ENCODE measurements at regions not wholly inside any gene's neighbourhood (a gene's known extent, or its start where the extent isn't known, plus 50 kb on each side); places are given as distances from the start of the nearest gene placed in this dataset.
"Not testable (repeated sequence)": the region's sequence is repeated elsewhere in the genome, so short reads cannot be mapped to it uniquely, and the experiment has no call there.

- intact Hi-C loops (cut with micrococcal nuclease), result no loop called here
- no peak overlapping the region for H3K4me3 ChIP-seq (ENCODE audit: low read length)
- no peaks in the 10 kb centered on the region for H3K36me3 ChIP-seq (ENCODE audit: control insufficient read depth, insufficient read depth, low read length)
- H3K27me3 ChIP-seq (ENCODE audit: control insufficient read depth, insufficient read depth, low read length), result no peaks in the 10 kb centered on the region
- Mint-ChIP-seq H3K36me3 (no peaks in the 10 kb centered on the region), H3K27ac (no peak overlapping the region), H3K27me3 (ENCODE audit: low read depth in 2 of 2) (no peaks in the 10 kb centered on the region), H3K9me3 (no peaks in the 10 kb centered on the region), H3K4me1 (no peaks in the 10 kb centered on the region), H3K4me3 (no peak overlapping the region)
- H3K9me3 ChIP-seq (ENCODE audit: control insufficient read depth, insufficient read depth, low read length), result no peaks in the 10 kb centered on the region
- TF ChIP-seq CTCF (IDR thresholded peaks at IDR 0.05), result no peak
- no peak for ATAC-seq
- H3K4me1 ChIP-seq (ENCODE audit: control insufficient read depth, insufficient read depth, low read length), result no peaks in the 10 kb centered on the region
- H3K27ac ChIP-seq (ENCODE audit: low read length), result no peak overlapping the region
- no peak for DNase-seq
- 80% methylated on average over 19 of the region's 19 CpGs for WGBS (ENCODE audit: insufficient coverage)
Observed at GRCh38 chr6:168376811-168377483, 57.4 kb upstream of the DACT2 start.

GRCh38 chr6:168377484-168377855 lies 57.9 kb upstream of the DACT2 start:
- DNase-seq (no peak), ATAC-seq (no peak)
- H3K36me3 Mint-ChIP-seq, result no peaks in the 10 kb centered on the region
- TF ChIP-seq CTCF (IDR thresholded peaks at IDR 0.05), result no peak
- Histone ChIP-seq H3K36me3 (ENCODE audit: control insufficient read depth, insufficient read depth, low read length) (no peaks in the 10 kb centered on the region), H3K27ac (ENCODE audit: low read length) (no peak overlapping the region), H3K4me1 (ENCODE audit: control insufficient read depth, insufficient read depth, low read length) (no peaks in the 10 kb centered on the region), H3K9me3 (ENCODE audit: control insufficient read depth, insufficient read depth, low read length) (no peaks in the 10 kb centered on the region), H3K27me3 (ENCODE audit: control insufficient read depth, insufficient read depth, low read length) (no peaks in the 10 kb centered on the region), H3K4me3 (ENCODE audit: low read length) (no peak overlapping the region)
- H3K27ac Mint-ChIP-seq, result no peak overlapping the region
- 70% methylated on average over 17 of the region's 17 CpGs for WGBS (ENCODE audit: insufficient coverage)
- no peaks in the 10 kb centered on the region for H3K9me3 Mint-ChIP-seq
- no peaks in the 10 kb centered on the region for H3K4me1 Mint-ChIP-seq
- intact Hi-C loops (cut with micrococcal nuclease), result no loop called here
- no peak overlapping the region for H3K4me3 Mint-ChIP-seq
- no peaks in the 10 kb centered on the region for H3K27me3 Mint-ChIP-seq (ENCODE audit: low read depth in 2 of 2)

- no peak for DNase-seq
- intact Hi-C loops (cut with micrococcal nuclease), result no loop called here
Observed at GRCh38 chr6:168377856-168378832, 58.6 kb upstream of the DACT2 start.

GRCh38 chr6:168379579-168379978 lies 60.0 kb upstream of the DACT2 start:
- H3K4me3 Mint-ChIP-seq; H3K4me1 ChIP-seq (ENCODE audit: control insufficient read depth, insufficient read depth, low read length); H3K27ac ChIP-seq (ENCODE audit: low read length); DNase-seq; H3K27me3 ChIP-seq (ENCODE audit: control insufficient read depth, insufficient read depth, low read length); H3K4me1 Mint-ChIP-seq; H3K36me3 Mint-ChIP-seq; H3K9me3 Mint-ChIP-seq; H3K4me3 ChIP-seq (ENCODE audit: low read length); H3K36me3 ChIP-seq (ENCODE audit: control insufficient read depth, insufficient read depth, low read length); H3K27ac Mint-ChIP-seq; ATAC-seq; H3K27me3 Mint-ChIP-seq (ENCODE audit: low read depth in 2 of 2); H3K9me3 ChIP-seq (ENCODE audit: control insufficient read depth, insufficient read depth, low read length); intact Hi-C loops (cut with micrococcal nuclease): not testable (repeated sequence)
- WGBS (ENCODE audit: insufficient coverage), result 89% methylated on average over 20 of the region's 20 CpGs

More at GRCh38 chr6:168377856-168378832, 58.6 kb upstream of the DACT2 start:
- WGBS (ENCODE audit: insufficient coverage), result 96% methylated on average over 28 of the region's 28 CpGs
- Mint-ChIP-seq H3K27ac (no peak overlapping the region), H3K4me3 (no peak overlapping the region), H3K27me3 (ENCODE audit: low read depth in 2 of 2) (no peaks in the 10 kb centered on the region), H3K9me3 (no peaks in the 10 kb centered on the region), H3K4me1 (no peaks in the 10 kb centered on the region), H3K36me3 (no peaks in the 10 kb centered on the region)
- ATAC-seq, result no peak
- Histone ChIP-seq H3K27me3 (ENCODE audit: control insufficient read depth, insufficient read depth, low read length) (no peaks in the 10 kb centered on the region), H3K9me3 (ENCODE audit: control insufficient read depth, insufficient read depth, low read length) (peaks cover 2% of the 10 kb centered on the region), H3K4me1 (ENCODE audit: control insufficient read depth, insufficient read depth, low read length) (no peaks in the 10 kb centered on the region), H3K27ac (ENCODE audit: low read length) (no peak overlapping the region), H3K4me3 (ENCODE audit: low read length) (no peak overlapping the region), H3K36me3 (ENCODE audit: control insufficient read depth, insufficient read depth, low read length) (no peaks in the 10 kb centered on the region)
- no peak for TF ChIP-seq CTCF (IDR thresholded peaks at IDR 0.05)

GRCh38 chr6:168380166-168380955 lies 60.6 kb upstream of the SMOC2 start:
- ATAC-seq; H3K4me1 ChIP-seq (ENCODE audit: control insufficient read depth, insufficient read depth, low read length); H3K4me1 Mint-ChIP-seq; H3K27ac Mint-ChIP-seq; H3K36me3 Mint-ChIP-seq; DNase-seq; H3K4me3 Mint-ChIP-seq; H3K27ac ChIP-seq (ENCODE audit: low read length); H3K9me3 Mint-ChIP-seq; intact Hi-C loops (cut with micrococcal nuclease); H3K27me3 ChIP-seq (ENCODE audit: control insufficient read depth, insufficient read depth, low read length); H3K27me3 Mint-ChIP-seq (ENCODE audit: low read depth in 2 of 2); H3K9me3 ChIP-seq (ENCODE audit: control insufficient read depth, insufficient read depth, low read length); H3K4me3 ChIP-seq (ENCODE audit: low read length); H3K36me3 ChIP-seq (ENCODE audit: control insufficient read depth, insufficient read depth, low read length): not testable (repeated sequence)
- WGBS (ENCODE audit: insufficient coverage), result 92% methylated on average over 38 of the region's 38 CpGs
